ENCODE measurements at regions not wholly inside any gene's neighbourhood (a gene's known extent, or its start where the extent isn't known, plus 50 kb on each side); places are given as distances from the start of the nearest gene placed in this dataset.

DNA sequence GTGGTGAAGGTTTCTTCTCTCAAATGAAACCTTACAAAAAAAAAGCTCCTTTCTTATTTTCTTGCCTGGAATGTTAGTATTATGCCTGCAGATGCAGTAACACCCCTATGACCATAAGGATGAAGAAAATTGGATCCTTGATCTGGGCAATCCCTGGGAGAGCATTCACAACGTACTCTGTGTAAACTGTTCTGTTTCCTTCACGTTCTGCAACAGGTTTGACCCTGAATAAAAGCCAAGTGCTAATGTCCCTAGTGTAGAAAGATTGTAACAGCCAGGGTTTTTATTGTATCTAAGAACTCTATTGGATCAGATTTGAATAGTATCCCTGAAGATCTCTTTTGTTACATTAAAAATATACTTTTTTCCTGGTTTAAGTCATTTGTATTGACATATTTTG lies 1639.6 kb upstream of the ACO1 start:
- TF ChIP-seq, protein P1, sequence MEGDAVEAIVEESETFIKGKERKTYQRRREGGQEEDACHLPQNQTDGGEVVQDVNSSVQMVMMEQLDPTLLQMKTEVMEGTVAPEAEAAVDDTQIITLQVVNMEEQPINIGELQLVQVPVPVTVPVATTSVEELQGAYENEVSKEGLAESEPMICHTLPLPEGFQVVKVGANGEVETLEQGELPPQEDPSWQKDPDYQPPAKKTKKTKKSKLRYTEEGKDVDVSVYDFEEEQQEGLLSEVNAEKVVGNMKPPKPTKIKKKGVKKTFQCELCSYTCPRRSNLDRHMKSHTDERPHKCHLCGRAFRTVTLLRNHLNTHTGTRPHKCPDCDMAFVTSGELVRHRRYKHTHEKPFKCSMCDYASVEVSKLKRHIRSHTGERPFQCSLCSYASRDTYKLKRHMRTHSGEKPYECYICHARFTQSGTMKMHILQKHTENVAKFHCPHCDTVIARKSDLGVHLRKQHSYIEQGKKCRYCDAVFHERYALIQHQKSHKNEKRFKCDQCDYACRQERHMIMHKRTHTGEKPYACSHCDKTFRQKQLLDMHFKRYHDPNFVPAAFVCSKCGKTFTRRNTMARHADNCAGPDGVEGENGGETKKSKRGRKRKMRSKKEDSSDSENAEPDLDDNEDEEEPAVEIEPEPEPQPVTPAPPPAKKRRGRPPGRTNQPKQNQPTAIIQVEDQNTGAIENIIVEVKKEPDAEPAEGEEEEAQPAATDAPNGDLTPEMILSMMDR (IDR thresholded peaks at IDR 0.05; ENCODE audit: low read depth, low read length, poor library complexity, severe bottlenecking), result no peak
- TF ChIP-seq EZH2phosphoT487 (IDR thresholded peaks at IDR 0.05; ENCODE audit: borderline replicate concordance, low read length), result no peak
- H4K20me1 ChIP-seq (ENCODE audit: control insufficient read depth, insufficient read depth, low read depth, low read length), result no peaks in the 10 kb centered on the region
- H3K79me2 ChIP-seq (ENCODE audit: control insufficient read depth, low read length), result no peaks in the 10 kb centered on the region
- H3K4me2 ChIP-seq (ENCODE audit: low read length), result no peak overlapping the region
- no peak overlapping the region for H3K4me3 ChIP-seq (ENCODE audit: low read length)
- H3K9me2 ChIP-seq (replicated peaks; ENCODE audit: control insufficient read depth, low read length), result no peaks in the 10 kb centered on the region; the same call in 1 of the 2 replicates
- no peaks in the 10 kb centered on the region for H3K9me3 ChIP-seq (ENCODE audit: control insufficient read depth, insufficient read depth, low read length)
- H3K27ac ChIP-seq (ENCODE audit: low read depth, low read length), result no peak overlapping the region
- H3K27me3 ChIP-seq (ENCODE audit: control insufficient read depth, low read length), result no peaks in the 10 kb centered on the region
- H3F3A ChIP-seq (ENCODE audit: control insufficient read depth, insufficient read depth), result no peaks in the 10 kb centered on the region
- no peaks in the 10 kb centered on the region for H3K36me3 ChIP-seq (ENCODE audit: control insufficient read depth, low read length)
- H3K4me1 ChIP-seq (ENCODE audit: control insufficient read depth, low read length), result no peaks in the 10 kb centered on the region

DNA sequence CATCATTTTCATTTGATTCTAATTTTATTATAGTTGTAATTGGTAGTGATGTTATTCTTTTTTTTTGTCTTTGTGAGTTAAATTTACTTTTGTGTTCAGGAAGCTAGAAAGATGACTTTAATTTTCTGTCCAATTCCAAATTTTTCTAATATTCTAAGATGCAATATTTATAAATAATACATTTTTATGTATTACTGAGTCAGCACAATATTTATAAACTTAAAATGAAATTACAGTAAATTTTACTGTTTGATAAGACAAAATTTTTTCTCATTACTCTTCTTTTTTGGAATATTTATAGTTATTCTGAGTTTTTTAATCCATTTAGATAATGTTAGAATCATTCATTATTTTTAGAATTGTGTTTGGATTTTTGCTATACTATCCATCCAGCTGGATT lies 1637.9 kb upstream of the ACO1 start:
- H3K27ac ChIP-seq (ENCODE audit: low read depth, low read length), result no peak overlapping the region
- H3F3A ChIP-seq (ENCODE audit: control insufficient read depth, insufficient read depth), result no peaks in the 10 kb centered on the region
- no peaks in the 10 kb centered on the region for H3K27me3 ChIP-seq (ENCODE audit: control insufficient read depth, low read length)
- H3K9me2 ChIP-seq (replicated peaks; ENCODE audit: control insufficient read depth, low read length), result no peaks in the 10 kb centered on the region
- H3K4me1 ChIP-seq (ENCODE audit: control insufficient read depth, low read length), result no peaks in the 10 kb centered on the region
- H3K9me3 ChIP-seq (ENCODE audit: control insufficient read depth, insufficient read depth, low read length), result no peaks in the 10 kb centered on the region
- no peaks in the 10 kb centered on the region for H3K79me2 ChIP-seq (ENCODE audit: control insufficient read depth, low read length)
- TF ChIP-seq, protein P1 (IDR thresholded peaks at IDR 0.05; ENCODE audit: low read depth, low read length, poor library complexity, severe bottlenecking), result no peak
- TF ChIP-seq EZH2phosphoT487 (IDR thresholded peaks at IDR 0.05; ENCODE audit: borderline replicate concordance, low read length), result no peak
- H3K4me2 ChIP-seq (ENCODE audit: low read length), result no peak overlapping the region
- H3K36me3 ChIP-seq (ENCODE audit: control insufficient read depth, low read length), result no peaks in the 10 kb centered on the region
- H4K20me1 ChIP-seq (ENCODE audit: control insufficient read depth, insufficient read depth, low read depth, low read length), result no peaks in the 10 kb centered on the region
- H3K4me3 ChIP-seq (ENCODE audit: low read length), result no peak overlapping the region

DNA sequence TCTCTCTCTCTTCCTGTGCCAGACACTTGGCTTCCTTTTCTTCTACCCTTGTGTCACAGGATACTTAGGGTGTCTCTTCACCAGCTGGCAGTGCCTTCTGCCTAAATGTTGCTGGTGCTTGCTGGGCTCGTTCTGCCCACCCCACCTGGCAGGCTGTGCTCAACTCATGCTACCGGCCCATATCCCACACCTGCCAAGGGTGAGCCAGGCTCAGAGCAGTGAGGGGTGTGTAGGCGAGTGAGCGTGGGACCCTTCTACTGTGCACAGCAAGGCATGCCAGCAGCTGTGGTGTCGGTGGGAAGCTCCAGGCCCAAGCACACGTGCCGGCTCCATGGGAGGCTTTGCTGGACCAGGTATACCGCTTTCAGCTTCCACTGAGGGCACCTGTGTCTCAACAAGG lies 1626.7 kb upstream of the ACO1 start:
- Histone ChIP-seq H3F3A (ENCODE audit: control insufficient read depth, insufficient read depth) (no peaks in the 10 kb centered on the region), H3K27ac (ENCODE audit: low read depth, low read length) (no peak overlapping the region), H3K4me1 (ENCODE audit: control insufficient read depth, low read length) (no peaks in the 10 kb centered on the region)

More for the DNA sequence above, 1626.7 kb upstream of the ACO1 start:
- Histone ChIP-seq H3K79me2 (ENCODE audit: control insufficient read depth, low read length) (no peaks in the 10 kb centered on the region), H3K36me3 (ENCODE audit: control insufficient read depth, low read length) (no peaks in the 10 kb centered on the region), H4K20me1 (ENCODE audit: control insufficient read depth, insufficient read depth, low read depth, low read length) (no peaks in the 10 kb centered on the region), H3K9me2 (replicated peaks; ENCODE audit: control insufficient read depth, low read length) (no peaks in the 10 kb centered on the region), H3K9me3 (ENCODE audit: control insufficient read depth, insufficient read depth, low read length) (peaks cover 4% of the 10 kb centered on the region; the same call in 1 of the 2 replicates), H3K4me3 (ENCODE audit: low read length) (no peak overlapping the region), H3K4me2 (ENCODE audit: low read length) (no peak overlapping the region), H3K27me3 (ENCODE audit: control insufficient read depth, low read length) (no peaks in the 10 kb centered on the region)
- no peak for TF ChIP-seq EZH2phosphoT487 (IDR thresholded peaks at IDR 0.05; ENCODE audit: borderline replicate concordance, low read length)
- TF ChIP-seq, protein P1 (IDR thresholded peaks at IDR 0.05; ENCODE audit: low read depth, low read length, poor library complexity, severe bottlenecking), result no peak

All from DOHH2 (cell line).